ENCODE measurements at regions not wholly inside any gene's neighbourhood (a gene's known extent, or its start where the extent isn't known, plus 50 kb on each side); places are given as distances from the start of the nearest gene placed in this dataset.

- Histone ChIP-seq H3K36me3 (replicated peaks in 1 of 2; ENCODE audit: control insufficient read depth in 1 of 2, insufficient read depth in 2 of 2, low read length in 2 of 2) (no peaks in the 10 kb centered on the region), H3K79me2 (ENCODE audit: insufficient read depth, low read length) (no peaks in the 10 kb centered on the region), H3K27ac (ENCODE audit: extremely low read length, insufficient read depth, low read length) (no peak overlapping the region), H3K27me3 (ENCODE audit: control insufficient read depth in 1 of 2, insufficient read depth in 2 of 2, low read length in 2 of 2) (no peaks in the 10 kb centered on the region; a peak in 1 of 5 replicates), H4K20me1 (ENCODE audit: insufficient read depth, low read length) (no peaks in the 10 kb centered on the region), H3K4me2 (ENCODE audit: low read depth, low read length) (no peak overlapping the region), H3K4me1 (ENCODE audit: insufficient read depth, low read length) (no peaks in the 10 kb centered on the region), H2AFZ (ENCODE audit: low read length) (no peak overlapping the region), H3K9me3 (ENCODE audit: low read length) (peaks cover 54% of the 10 kb centered on the region), H3K9ac (ENCODE audit: insufficient read depth, low read depth, low read length) (no peak overlapping the region), H3K4me3 (replicated peaks in 1 of 3; ENCODE audit: insufficient read depth in 1 of 3, low read depth in 2 of 3, low read length in 3 of 3) (no peak overlapping the region)
- POLR2A ChIA-PET, result no interaction called here
- ATAC-seq, result no peak
- BruUV-seq (replicated peaks), result no TSS peak
- intact Hi-C loops (cut with micrococcal nuclease; ENCODE audit: unreplicated experiment), result no loop called here
- FAIRE-seq, result no peak
- 0% methylated on average over 1 of the region's 1 CpG for WGBS (ENCODE audit: low lambda C conversion rate)
- DNase-seq (ENCODE audit: low spot score), result no peak
- CTCF ChIA-PET (ENCODE audit: low intra/inter-chr PET ratio, low total read pairs), result no interaction called here
- TF ChIP-seq ZNF510 (CRISPR knock-in tag; IDR thresholded peaks at IDR 0.05; ENCODE audit: low read depth), result no peak
- no peak for TF ChIP-seq MTA1 (CRISPR knock-in tag; IDR thresholded peaks at IDR 0.05; ENCODE audit: borderline replicate concordance)
- TF ChIP-seq EP300 (IDR thresholded peaks at IDR 0.05; ENCODE audit: low read depth in 2 of 2, low read length in 2 of 2), result no peak
- TF ChIP-seq EP300 (CRISPR knock-in tag; IDR thresholded peaks at IDR 0.05; ENCODE audit: borderline replicate concordance), result no peak
- no peak for TF ChIP-seq ZBTB40 (IDR thresholded peaks at IDR 0.05)
- TF ChIP-seq ZBTB40 (CRISPR knock-in tag; IDR thresholded peaks at IDR 0.05), result no peak
- TF ChIP-seq CCDC6 (CRISPR knock-in tag; IDR thresholded peaks at IDR 0.05), result no peak
- TF ChIP-seq NFKBIZ (CRISPR knock-in tag; IDR thresholded peaks at IDR 0.05), result no peak
- no peak for TF ChIP-seq IRF1 (CRISPR knock-in tag; IDR thresholded peaks at IDR 0.05; ENCODE audit: low read depth)
- no peak for TF ChIP-seq KDM2A (CRISPR knock-in tag; IDR thresholded peaks at IDR 0.05; ENCODE audit: borderline replicate concordance, low read depth)
- TF ChIP-seq NFKB2 (CRISPR knock-in tag; IDR thresholded peaks at IDR 0.05; ENCODE audit: borderline replicate concordance), result no peak
- in situ Hi-C loops (cut with HindIII; ENCODE audit: extremely low pct_ligation_motif_present, low pct_unique_long_range_greater_than_20kb), result no loop called here
Measured at GRCh38 chr1:102089791-102090190, 93.1 kb upstream of the OLFM3 start.
